Keratinocyte (primary cell): ENCODE measurements at regions not wholly inside any gene's neighbourhood (a gene's known extent, or its start where the extent isn't known, plus 50 kb on each side); places are given as distances from the start of the nearest gene placed in this dataset.
"Not testable (repeated sequence)": the region's sequence is repeated elsewhere in the genome, so short reads cannot be mapped to it uniquely, and the experiment has no call there.

ENCODE experiments used
- DNase-seq: peaks from one replicate; pipeline ENCODE4 v3.0.0-alpha.2; 2011; ENCODE audit warnings: low read depth, missing footprints, low spot score
- FAIRE-seq: peaks from 2 replicates; lab custom pipeline; 2011; peaks lifted over from hg19 to GRCh38; lab: Jason Lieb, UNC
- H2AFZ ChIP-seq: 2 replicates; pipeline ENCODE4 v1.6.0; 2012; ENCODE audit warnings: low read length, control low read depth, inconsistent platforms; ENCODE audit not compliant: control insufficient read depth
- H3K27ac ChIP-seq: 2 replicates; pipeline ENCODE4 v1.5.1; 2011; ENCODE audit warnings: low read length; ENCODE audit not compliant: control insufficient read depth, insufficient read depth
- H3K27me3 ChIP-seq: 3 replicates; pipeline ENCODE4 v1.6.0; 2011; ENCODE audit warnings: low read length; ENCODE audit not compliant: control insufficient read depth, insufficient read depth; ENCODE audit errors: extremely low read depth
- H3K36me3 ChIP-seq, 2 experiments: 2 replicates in 1 of 2; 3 replicates in 1 of 2; pipeline ENCODE4 v1.5.1; 2011; ENCODE audit warnings: low read length in 2 of 2, mild to moderate bottlenecking in 1 of 2; ENCODE audit not compliant: control insufficient read depth in 2 of 2, insufficient read depth in 2 of 2; ENCODE audit errors: extremely low read depth in 1 of 2
- H3K4me1 ChIP-seq: 3 replicates; pipeline ENCODE4 v1.5.1; 2011; ENCODE audit warnings: low read length; ENCODE audit not compliant: control insufficient read depth, insufficient read depth; ENCODE audit errors: extremely low read depth
- H3K4me2 ChIP-seq: 3 replicates; pipeline ENCODE4 v1.6.0; 2011; ENCODE audit warnings: low read depth, low read length; ENCODE audit not compliant: control insufficient read depth, insufficient read depth; ENCODE audit errors: extremely low read depth
- H3K4me3 ChIP-seq, 3 experiments: fragments of 200-600 bp in 1 of 3; sonication (generic) in 1 of 3; 2 replicates in 2 of 3; 3 replicates in 1 of 3; pipeline ENCODE4 v1.5.1; 2011 to 2016; ENCODE audit warnings: low read length in 3 of 3, mild to moderate bottlenecking in 3 of 3, control low read depth in 2 of 3, inconsistent platforms in 1 of 3, low read depth in 1 of 3, mixed read lengths in 1 of 3, mixed run types in 1 of 3, moderate library complexity in 1 of 3; ENCODE audit not compliant: control insufficient read depth in 2 of 3, insufficient read depth in 2 of 3; ENCODE audit errors: extremely low read depth in 1 of 3
- H3K79me2 ChIP-seq: 2 replicates; pipeline ENCODE4 v1.6.0; 2012; ENCODE audit warnings: low read length; ENCODE audit not compliant: control insufficient read depth, insufficient read depth
- H3K9ac ChIP-seq: 3 replicates; pipeline ENCODE4 v1.6.0; 2011; ENCODE audit warnings: low read length; ENCODE audit not compliant: control insufficient read depth, insufficient read depth; ENCODE audit errors: extremely low read depth
- H3K9me1 ChIP-seq: 3 replicates; pipeline ENCODE4 v1.6.0; 2011; ENCODE audit warnings: low read length; ENCODE audit not compliant: control insufficient read depth, insufficient read depth; ENCODE audit errors: extremely low read depth
- H3K9me3 ChIP-seq: 2 replicates; pipeline ENCODE4 v1.5.1; 2012; ENCODE audit warnings: low read depth, low read length; ENCODE audit not compliant: control insufficient read depth
- H4K20me1 ChIP-seq: 3 replicates; pipeline ENCODE4 v1.6.0; 2011; ENCODE audit warnings: low read length; ENCODE audit not compliant: control insufficient read depth, insufficient read depth; ENCODE audit errors: extremely low read depth
- CTCF ChIP-seq, 3 experiments: IDR thresholded peaks in 1 of 3; conservative IDR thresholded peaks in 1 of 3; optimal IDR thresholded peaks in 1 of 3; 2 replicates in 2 of 3; 3 replicates in 1 of 3; pipeline versions ENCODE3 to v1.5.1; 2011; ENCODE audit warnings: low read length in 3 of 3, mild to moderate bottlenecking in 3 of 3, moderate library complexity in 2 of 3, control low read depth in 1 of 3, inconsistent platforms in 1 of 3; ENCODE audit not compliant: insufficient read depth in 2 of 3; ENCODE audit errors: extremely low read depth in 1 of 3
- EZH2 ChIP-seq: IDR thresholded peaks from one replicate; pipeline ENCODE4 v1.6.1; 2012; ENCODE audit warnings: inconsistent platforms, mild to moderate bottlenecking, low read length, moderate library complexity
- dilution Hi-C: fragments of 300-500 bp; cut with MboI; formaldehyde crosslinking; loops from one replicate; pipeline ENCODE4 v1.7.0; 2020; ENCODE audit warnings: low sequenced_read_pairs; ENCODE audit not compliant: extremely low pct_ligation_motif_present

DNA sequence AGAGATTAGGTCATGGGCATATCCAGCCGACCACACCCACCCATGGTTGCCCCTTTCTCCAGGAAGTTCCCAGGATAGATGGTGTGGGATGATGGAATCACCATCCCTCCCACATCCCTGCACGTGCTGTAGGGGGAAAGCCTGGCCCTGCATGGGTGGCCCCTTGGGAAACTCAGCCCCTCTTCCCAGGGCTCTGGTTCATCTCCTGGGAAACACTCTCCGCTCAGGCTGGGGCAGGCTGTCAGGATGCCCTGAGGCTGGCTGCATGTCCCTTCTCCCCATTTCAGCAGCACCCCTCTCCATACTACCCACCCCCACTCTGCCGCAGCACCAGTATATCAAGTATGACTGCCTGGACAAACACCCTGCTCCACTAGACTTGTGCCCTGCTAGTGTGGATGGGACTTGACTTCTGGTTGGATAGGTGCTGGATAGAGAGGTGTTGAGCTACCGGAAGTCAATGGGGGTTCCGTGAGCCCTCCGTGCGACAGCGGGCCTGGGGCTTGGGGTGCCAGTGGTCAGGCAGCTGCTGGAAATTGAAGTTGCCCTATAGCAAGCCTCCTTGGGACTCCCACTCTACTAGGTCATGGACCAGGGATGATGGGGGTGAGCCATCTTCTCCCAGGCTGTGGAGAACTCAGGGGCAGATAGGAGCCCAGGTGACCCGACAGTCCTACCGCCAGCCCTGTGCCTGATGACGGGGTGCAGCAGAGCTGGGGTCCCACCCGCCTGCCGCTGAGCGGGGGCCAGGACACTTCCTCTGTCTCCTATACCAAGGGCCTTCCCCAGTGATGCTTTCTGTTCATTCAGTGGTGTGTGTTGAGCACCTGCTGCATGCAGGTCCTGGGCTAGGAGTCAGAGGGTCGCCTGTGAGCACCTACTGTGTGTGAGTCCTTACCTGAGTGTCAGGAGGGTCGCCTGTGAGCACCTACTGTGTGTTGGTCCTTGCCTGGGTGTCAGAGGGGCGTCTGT is 69.4 kb upstream of the COL5A1 start:
- H3K27me3 ChIP-seq: peaks cover 20% of the 10 kb centered on the region
- H3K9me3 ChIP-seq: no peaks in the 10 kb centered on the region
- TF ChIP-seq EZH2 (no peak), CTCF (optimal IDR thresholded peaks at IDR 0.05 in 1 of 3, IDR thresholded peaks at IDR 0.05 in 1 of 3, conservative IDR thresholded peaks at IDR 0.05 in 1 of 3; ENCODE audit: extremely low read depth in 1 of 3, insufficient read depth in 2 of 3, low read length in 3 of 3) (no peak)
- FAIRE-seq (no peak), DNase-seq (no peak)
- no peak overlapping the region for H3K4me3 ChIP-seq
- H3K9ac ChIP-seq: no peak overlapping the region
- H3K79me2 ChIP-seq: no peaks in the 10 kb centered on the region
- no peak overlapping the region for H3K4me2 ChIP-seq
- no peaks in the 10 kb centered on the region for H3K9me1 ChIP-seq
- dilution Hi-C loops: no loop called here
- no peak overlapping the region for H2AFZ ChIP-seq
- no peaks in the 10 kb centered on the region for H4K20me1 ChIP-seq
- no peak overlapping the region for H3K27ac ChIP-seq
- H3K36me3 ChIP-seq: no peaks in the 10 kb centered on the region
- no peaks in the 10 kb centered on the region for H3K4me1 ChIP-seq

DNA sequence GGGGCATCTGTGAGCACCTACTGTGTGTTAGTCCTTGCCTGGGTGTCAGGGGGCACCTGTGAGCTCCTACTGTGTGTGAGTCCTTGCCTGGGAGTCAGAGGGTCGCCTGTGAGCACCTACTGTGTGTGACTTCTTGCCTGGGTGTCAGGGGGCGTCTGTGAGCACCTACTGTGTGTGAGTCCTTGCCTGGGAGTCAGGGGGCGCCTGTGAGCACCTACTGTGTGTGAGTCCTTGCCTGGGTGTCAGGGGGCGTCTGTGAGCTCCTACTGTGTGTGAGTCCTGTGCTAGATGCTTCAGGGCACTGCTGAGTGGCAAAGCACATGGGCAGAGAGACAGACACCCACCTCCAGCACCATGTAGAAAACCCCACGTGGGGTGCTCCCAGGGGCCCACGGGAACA is 66.9 kb upstream of the COL5A1 start:
- H3K36me3 ChIP-seq, H3K9me3 ChIP-seq, DNase-seq, H3K9ac ChIP-seq, H3K27ac ChIP-seq, H3K4me2 ChIP-seq, FAIRE-seq, H3K4me1 ChIP-seq, H3K4me3 ChIP-seq, H4K20me1 ChIP-seq, dilution Hi-C loops, H3K9me1 ChIP-seq, H3K79me2 ChIP-seq, H2AFZ ChIP-seq: not testable (repeated sequence)
- peaks cover 24% of the 10 kb centered on the region for H3K27me3 ChIP-seq
